PC-9 (cell line): ENCODE measurements at regions not wholly inside any gene's neighbourhood (a gene's known extent, or its start where the extent isn't known, plus 50 kb on each side); places are given as distances from the start of the nearest gene placed in this dataset.

ENCODE experiments used
- BruUV-seq: library from RNA; stranded (reverse); fragments of 400-500 nt; replicated peaks from 2 replicates; lab custom pipeline; 2021; lab: Mats Ljungman, UMichigan
- CTCF ChIA-PET: fragments of 300-600 bp; sonication (Branson Sonifier 250); formaldehyde crosslinking; loops from one replicate; lab custom pipeline; 2022; ENCODE audit warnings: antibody characterized with exemption; lab: Charles Lee
- POLR2A ChIA-PET: fragments of 300-600 bp; sonication (Branson Sonifier 250); formaldehyde crosslinking; loops from one replicate; lab custom pipeline; 2022; ENCODE audit warnings: antibody characterized with exemption; ENCODE audit not compliant: unreplicated experiment; lab: Charles Lee
- DNase-seq, 2 experiments: peaks; one replicate each; pipeline versions ENCODE4 v3.0.0 to v3.0.0-alpha.2; 2015 to 2022; ENCODE audit warnings: mixed read lengths in 1 of 2
- H2AFZ ChIP-seq: fragments of 200-600 bp; sonication (generic); 2 replicates; pipeline ENCODE4 v1.8.1; 2017; ENCODE audit warnings: antibody characterized with exemption
- H3F3A ChIP-seq: fragments of 200-600 bp; sonication (generic); 2 replicates; pipeline ENCODE4 v1.8.1; 2017; ENCODE audit warnings: antibody characterized with exemption, mild to moderate bottlenecking, low read depth; ENCODE audit not compliant: insufficient read depth
- H3K27ac ChIP-seq: fragments of 200-600 bp; sonication (generic); 2 replicates; pipeline ENCODE4 v1.6.1; 2016; ENCODE audit warnings: mixed run types
- H3K27me3 ChIP-seq: fragments of 200-600 bp; sonication (generic); 2 replicates; pipeline ENCODE4 v1.6.1; 2016; ENCODE audit warnings: low read depth, mixed run types; ENCODE audit not compliant: insufficient read depth
- H3K36me3 ChIP-seq: fragments of 200-600 bp; sonication (generic); 2 replicates; pipeline ENCODE4 v1.6.1; 2016; ENCODE audit warnings: low read depth, mixed run types
- H3K4me1 ChIP-seq: fragments of 200-600 bp; sonication (generic); replicated peaks from 2 replicates; pipeline ENCODE4 v1.6.1; 2016; ENCODE audit warnings: mixed run types; ENCODE audit not compliant: insufficient read depth
- H3K4me2 ChIP-seq: fragments of 200-600 bp; sonication (generic); 2 replicates; pipeline ENCODE4 v1.6.1; 2017; ENCODE audit warnings: mixed run types
- H3K4me3 ChIP-seq: fragments of 200-600 bp; sonication (generic); 2 replicates; pipeline ENCODE4 v1.6.1; 2016; ENCODE audit warnings: mixed run types
- H3K79me2 ChIP-seq: fragments of 200-600 bp; sonication (generic); 2 replicates; pipeline ENCODE4 v1.6.1; 2017; ENCODE audit warnings: low read depth, mixed run types
- H3K9me2 ChIP-seq: fragments of 200-600 bp; sonication (generic); 2 replicates; pipeline ENCODE4 v1.8.1; 2017; ENCODE audit warnings: mild to moderate bottlenecking; ENCODE audit not compliant: insufficient read depth
- H3K9me3 ChIP-seq: fragments of 200-600 bp; sonication (generic); 2 replicates; pipeline ENCODE4 v1.8.1; 2016; ENCODE audit warnings: low read depth; ENCODE audit not compliant: insufficient read depth
- H4K20me1 ChIP-seq: fragments of 200-600 bp; sonication (generic); 2 replicates; pipeline ENCODE4 v1.8.1; 2017; ENCODE audit not compliant: insufficient read depth
- EZH2 ChIP-seq: fragments of 200-600 bp; sonication (generic); IDR thresholded peaks from 2 replicates; pipeline ENCODE4 v1.8.0; 2017; ENCODE audit warnings: antibody characterized with exemption, low read depth
- intact Hi-C: fragments of 100-400 bp; cut with micrococcal nuclease; formaldehyde crosslinking; loops from one replicate; pipeline ENCODE4 v1.10.0; 2022; ENCODE audit not compliant: unreplicated experiment
- TF ChIP-seq, protein P1 (sequence below): fragments of 200-600 bp; sonication (generic); conservative IDR thresholded peaks from 2 replicates; pipeline ENCODE4 v1.6.1; 2017; ENCODE audit warnings: mixed run types, antibody characterized with exemption, mild to moderate bottlenecking, moderate library complexity

GRCh38 chr9:26477963-26478362 is 414.6 kb downstream of the CAAP1 start:
- Histone ChIP-seq H3K4me1 (no peaks in the 10 kb centered on the region), H3K4me2 (no peak overlapping the region), H3K9me3 (no peaks in the 10 kb centered on the region; the same call in 1 of the 2 replicates), H2AFZ (no peak overlapping the region), H3K27me3 (no peaks in the 10 kb centered on the region), H4K20me1 (no peaks in the 10 kb centered on the region), H3K36me3 (no peaks in the 10 kb centered on the region), H3K4me3 (no peak overlapping the region), H3K79me2 (no peaks in the 10 kb centered on the region), H3F3A (no peaks in the 10 kb centered on the region), H3K9me2 (no peaks in the 10 kb centered on the region), H3K27ac (no peak overlapping the region)
- ChIA-PET POLR2A (no interaction called here), CTCF (no interaction called here)
- DNase-seq, result no peak
- no TSS peak for BruUV-seq
- intact Hi-C loops, result no loop called here
- TF ChIP-seq, protein P1, sequence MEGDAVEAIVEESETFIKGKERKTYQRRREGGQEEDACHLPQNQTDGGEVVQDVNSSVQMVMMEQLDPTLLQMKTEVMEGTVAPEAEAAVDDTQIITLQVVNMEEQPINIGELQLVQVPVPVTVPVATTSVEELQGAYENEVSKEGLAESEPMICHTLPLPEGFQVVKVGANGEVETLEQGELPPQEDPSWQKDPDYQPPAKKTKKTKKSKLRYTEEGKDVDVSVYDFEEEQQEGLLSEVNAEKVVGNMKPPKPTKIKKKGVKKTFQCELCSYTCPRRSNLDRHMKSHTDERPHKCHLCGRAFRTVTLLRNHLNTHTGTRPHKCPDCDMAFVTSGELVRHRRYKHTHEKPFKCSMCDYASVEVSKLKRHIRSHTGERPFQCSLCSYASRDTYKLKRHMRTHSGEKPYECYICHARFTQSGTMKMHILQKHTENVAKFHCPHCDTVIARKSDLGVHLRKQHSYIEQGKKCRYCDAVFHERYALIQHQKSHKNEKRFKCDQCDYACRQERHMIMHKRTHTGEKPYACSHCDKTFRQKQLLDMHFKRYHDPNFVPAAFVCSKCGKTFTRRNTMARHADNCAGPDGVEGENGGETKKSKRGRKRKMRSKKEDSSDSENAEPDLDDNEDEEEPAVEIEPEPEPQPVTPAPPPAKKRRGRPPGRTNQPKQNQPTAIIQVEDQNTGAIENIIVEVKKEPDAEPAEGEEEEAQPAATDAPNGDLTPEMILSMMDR, result no peak
- TF ChIP-seq EZH2, result no peak

DNA sequence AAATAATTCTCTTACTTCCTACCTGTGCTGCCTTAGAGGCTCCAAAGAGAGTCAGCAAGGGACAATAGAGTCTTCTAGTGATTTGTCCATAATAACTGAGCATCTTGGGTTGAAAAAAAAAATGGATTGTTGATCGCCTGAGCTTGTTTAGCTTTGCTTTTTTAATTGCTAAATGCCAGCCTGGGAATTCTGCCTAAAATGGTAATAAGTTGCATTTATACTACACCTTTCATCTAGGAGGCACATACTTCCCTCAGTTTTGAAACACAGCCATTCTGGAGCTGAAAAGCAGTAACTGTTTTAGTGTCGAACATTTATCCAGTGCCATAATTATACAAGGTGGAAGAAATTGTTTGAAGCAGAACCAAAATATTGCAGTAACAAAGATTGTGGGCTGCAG is 421.3 kb downstream of the CAAP1 start:
- Histone ChIP-seq H3K27ac (no peak overlapping the region), H3K9me2 (no peaks in the 10 kb centered on the region), H3K4me1 (no peaks in the 10 kb centered on the region), H3K4me2 (no peak overlapping the region), H4K20me1 (no peaks in the 10 kb centered on the region), H3K9me3 (no peaks in the 10 kb centered on the region), H3K27me3 (no peaks in the 10 kb centered on the region), H3K36me3 (no peaks in the 10 kb centered on the region), H3K79me2 (no peaks in the 10 kb centered on the region), H3K4me3 (no peak overlapping the region), H2AFZ (no peak overlapping the region), H3F3A (no peaks in the 10 kb centered on the region)
- BruUV-seq, result no TSS peak
- intact Hi-C loops, result no loop called here
- ChIA-PET POLR2A (no interaction called here), CTCF (no interaction called here)
- DNase-seq, result no peak
- no peak for TF ChIP-seq EZH2
- TF ChIP-seq, protein P1, result no peak

GRCh38 chr9:26470284-26470683 is 422.3 kb downstream of the CAAP1 start:
- Histone ChIP-seq H3K4me3 (no peak overlapping the region), H3K36me3 (no peaks in the 10 kb centered on the region), H3F3A (no peaks in the 10 kb centered on the region), H3K4me1 (no peaks in the 10 kb centered on the region), H3K79me2 (no peaks in the 10 kb centered on the region), H2AFZ (no peak overlapping the region), H3K27me3 (no peaks in the 10 kb centered on the region), H3K27ac (no peak overlapping the region), H3K9me3 (no peaks in the 10 kb centered on the region), H3K9me2 (no peaks in the 10 kb centered on the region), H4K20me1 (no peaks in the 10 kb centered on the region), H3K4me2 (no peak overlapping the region)
- DNase-seq, result no peak
- intact Hi-C loops, result no loop called here
- no TSS peak for BruUV-seq
- ChIA-PET CTCF (no interaction called here), POLR2A (no interaction called here)
- TF ChIP-seq, protein P1, result no peak
- no peak for TF ChIP-seq EZH2
